HG02798 (cell line): ENCODE measurements at regions not wholly inside any gene's neighbourhood (a gene's known extent, or its start where the extent isn't known, plus 50 kb on each side); places are given as distances from the start of the nearest gene placed in this dataset.
"Not testable (repeated sequence)": the region's sequence is repeated elsewhere in the genome, so short reads cannot be mapped to it uniquely, and the experiment has no call there.

Experiments
- ATAC-seq: cut with Tn5 transposase; IDR thresholded peaks from one replicate; pipeline ENCODE4 v1.9.1; 2021; ENCODE audit warnings: mild to moderate bottlenecking; ENCODE audit not compliant: unreplicated experiment, poor library complexity

DNA sequence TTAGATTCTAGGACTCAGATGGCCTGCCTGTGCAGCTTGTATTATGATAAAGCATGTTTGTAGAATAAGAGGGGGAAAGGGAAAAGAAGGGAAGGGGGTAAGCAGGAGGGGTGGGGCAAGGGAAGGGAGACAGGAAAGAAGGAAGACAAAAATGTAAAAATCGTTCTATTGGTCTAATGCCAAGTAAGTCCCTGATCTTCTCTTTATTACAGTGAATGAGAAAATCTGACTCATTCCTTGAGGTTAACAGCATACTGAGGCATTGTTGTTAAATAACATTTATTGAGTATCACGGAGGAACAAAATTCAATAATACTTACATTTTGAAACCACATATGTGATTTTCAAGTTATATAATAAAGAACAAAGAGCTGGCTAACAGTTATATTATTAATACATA is 1534.7 kb downstream of the OLFM4 start:
- no peak for ATAC-seq

DNA sequence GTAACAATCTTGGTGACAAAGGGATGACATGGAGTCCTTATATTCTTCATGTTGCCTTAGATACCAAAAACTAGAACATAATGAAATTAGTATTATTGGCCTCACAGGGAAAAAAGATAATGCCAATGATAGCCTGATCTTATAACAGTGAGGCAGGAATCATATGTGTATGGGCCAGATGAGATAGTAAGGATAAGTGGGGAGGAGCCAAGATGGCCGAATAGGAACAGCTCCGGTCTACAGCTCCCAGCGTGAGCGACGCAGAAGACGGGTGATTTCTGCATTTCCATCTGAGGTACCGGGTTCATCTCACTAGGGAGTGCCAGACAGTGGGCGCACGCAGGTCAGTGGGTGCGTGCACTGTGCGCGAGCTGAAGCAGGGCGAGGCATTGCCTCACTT is 1543.4 kb downstream of the OLFM4 start:
- ATAC-seq = not testable (repeated sequence)

DNA sequence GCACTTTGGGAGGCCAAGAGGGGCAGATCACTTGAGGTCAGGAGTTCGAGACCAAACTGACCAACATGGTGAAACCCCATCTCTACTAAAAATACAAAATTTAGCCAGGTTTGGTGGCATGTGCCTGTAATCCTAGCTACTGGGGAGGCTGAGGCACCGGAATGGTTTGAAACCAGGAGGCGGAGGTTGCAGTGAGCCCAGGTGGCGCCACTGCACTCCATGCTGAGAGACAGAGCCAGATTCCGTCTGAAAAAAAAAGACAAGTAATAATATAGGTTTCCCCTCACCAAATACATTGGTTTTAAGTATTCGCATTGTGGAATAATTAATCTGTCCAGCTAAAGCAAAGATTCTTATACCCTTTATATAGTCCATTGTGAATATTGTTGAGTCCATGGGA is 1544.6 kb downstream of the OLFM4 start:
- ATAC-seq = no peak

DNA sequence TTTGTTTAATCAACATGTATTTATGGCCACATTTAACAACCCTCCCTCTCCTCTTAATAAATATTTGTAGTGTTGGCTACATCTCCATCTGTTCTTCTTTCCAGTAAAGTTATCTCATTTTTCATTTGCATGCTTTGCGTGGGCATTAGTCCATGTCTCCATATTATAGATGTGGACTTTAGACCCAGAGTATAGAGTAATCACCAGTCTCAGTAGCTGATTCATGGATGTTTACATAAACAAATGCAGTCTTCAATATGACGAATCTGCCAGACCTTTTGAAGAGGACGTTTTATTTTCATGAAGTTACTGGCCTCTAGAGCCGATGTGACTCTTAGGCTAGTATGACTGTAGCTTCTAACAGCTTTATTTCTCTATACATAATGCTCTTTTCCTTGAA is 1546.2 kb downstream of the OLFM4 start:
- no peak for ATAC-seq

DNA sequence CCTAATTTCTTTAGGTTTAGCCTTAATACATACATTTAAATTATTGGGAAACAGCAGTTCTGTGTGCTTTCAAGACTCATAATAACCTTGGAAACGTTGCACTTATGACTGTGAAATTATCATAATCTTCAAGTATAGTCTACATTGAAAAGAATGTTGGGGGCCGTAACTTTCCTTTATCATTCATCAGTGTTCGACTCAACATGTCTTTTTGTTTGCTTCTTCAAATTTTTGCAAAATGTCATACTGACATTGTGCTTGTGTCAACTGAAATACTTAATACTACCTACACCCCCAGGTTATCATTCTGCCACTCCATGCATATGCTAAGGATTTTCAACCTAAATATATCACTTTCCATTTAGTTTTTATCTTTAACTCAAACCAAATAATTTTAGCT is 1562.9 kb downstream of the OLFM4 start:
- ATAC-seq = no peak

DNA sequence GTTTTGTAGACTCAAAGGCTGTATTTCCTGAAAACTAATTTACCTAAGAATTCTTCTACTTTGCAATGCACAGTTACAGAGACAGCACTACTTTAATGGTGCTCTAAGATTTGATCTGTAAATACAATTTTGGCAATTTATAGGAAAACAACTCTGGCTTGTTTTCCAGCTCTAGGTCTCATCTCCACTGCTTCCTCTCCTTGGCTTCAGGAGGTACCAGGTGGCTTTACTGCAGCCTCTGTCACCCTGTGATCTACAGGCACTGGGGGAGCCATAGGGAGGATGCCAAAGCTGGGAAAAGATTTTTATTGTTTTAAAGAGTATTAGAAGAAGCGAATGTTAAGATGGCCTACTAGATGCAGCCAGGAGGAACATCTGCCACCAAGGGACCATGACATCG is 1563.6 kb downstream of the OLFM4 start:
- no peak for ATAC-seq

DNA sequence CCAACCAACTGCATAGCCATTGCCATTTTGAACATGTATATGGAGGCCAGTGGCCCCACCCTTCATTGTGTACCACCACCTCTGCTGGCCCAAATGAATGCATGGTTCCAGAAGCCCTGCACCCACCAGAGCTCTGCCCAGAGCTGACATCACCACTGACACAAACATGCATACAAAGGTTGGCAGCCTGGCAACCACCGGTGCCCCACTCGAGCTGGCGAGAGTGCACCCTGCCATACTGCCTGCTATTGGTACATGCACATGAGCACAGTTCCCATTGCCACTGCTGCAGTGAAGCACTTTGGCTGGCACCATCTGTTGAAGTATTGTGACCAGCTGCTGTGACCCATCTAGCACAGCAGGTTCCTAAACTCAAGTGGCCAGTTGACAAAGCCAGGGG is 1564.9 kb downstream of the OLFM4 start:
- ATAC-seq = no peak

DNA sequence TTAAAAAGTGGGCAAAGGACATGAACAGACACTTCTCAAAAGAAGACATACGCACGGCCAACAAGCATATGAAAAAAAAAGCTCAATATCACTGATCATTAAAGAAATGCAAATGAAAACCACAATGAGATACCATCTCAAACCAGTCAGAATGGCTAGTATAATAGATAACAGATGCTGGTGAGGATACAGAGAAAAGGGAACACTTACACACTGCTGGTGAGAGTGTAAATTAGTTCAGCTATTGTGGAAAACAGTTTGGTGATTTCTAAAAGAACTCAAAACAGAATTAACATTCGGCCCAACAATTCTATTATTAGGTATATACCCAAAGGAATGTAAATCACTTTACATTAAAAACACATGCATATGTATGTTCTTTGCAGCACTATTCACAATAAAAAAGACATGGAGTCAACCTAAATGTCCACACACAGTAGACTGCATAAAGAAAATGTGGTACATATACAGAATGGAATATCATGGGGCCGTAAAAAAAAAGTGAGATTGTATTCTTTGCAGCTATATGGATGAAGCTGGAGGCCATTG is 1569.0 kb downstream of the OLFM4 start:
- ATAC-seq = no peak

DNA sequence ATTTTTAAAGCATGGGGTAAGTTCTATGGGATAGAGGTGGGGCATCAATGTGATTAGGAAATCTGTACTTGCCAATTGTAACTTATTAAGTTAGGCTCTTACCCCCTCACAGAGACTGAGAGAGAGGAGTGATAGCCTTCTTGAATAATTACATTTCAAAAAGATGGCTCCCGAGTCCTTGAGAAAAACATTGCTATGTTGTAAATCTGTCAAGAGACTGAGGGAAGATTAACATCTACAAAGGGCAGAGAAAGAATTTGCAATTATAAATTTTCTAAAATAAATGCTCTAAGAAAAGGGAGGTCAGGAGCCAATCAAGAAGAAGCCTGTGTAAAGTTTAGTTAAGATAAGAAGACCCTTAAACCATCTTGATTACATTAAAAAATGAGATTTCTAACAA is 1570.8 kb downstream of the OLFM4 start:
- ATAC-seq = no peak

DNA sequence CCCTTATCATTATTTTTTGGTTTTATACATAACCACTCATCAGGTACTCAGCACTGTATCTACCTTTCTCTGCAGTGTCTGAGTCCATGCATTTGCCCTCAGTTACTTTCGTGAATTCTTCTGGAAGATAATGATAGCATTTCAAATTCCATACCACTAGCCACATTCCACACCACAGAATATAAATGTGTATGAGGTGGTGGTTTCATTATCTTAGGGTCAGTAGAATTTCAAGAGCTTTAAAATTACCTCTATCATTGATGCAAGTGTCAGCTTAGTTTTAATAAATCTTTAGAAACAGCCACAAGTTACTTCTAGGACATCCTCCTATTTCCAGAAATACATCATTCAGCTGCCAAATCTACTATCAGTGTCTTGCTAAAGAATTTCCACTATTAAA is 1578.3 kb downstream of the OLFM4 start:
- ATAC-seq = no peak

DNA sequence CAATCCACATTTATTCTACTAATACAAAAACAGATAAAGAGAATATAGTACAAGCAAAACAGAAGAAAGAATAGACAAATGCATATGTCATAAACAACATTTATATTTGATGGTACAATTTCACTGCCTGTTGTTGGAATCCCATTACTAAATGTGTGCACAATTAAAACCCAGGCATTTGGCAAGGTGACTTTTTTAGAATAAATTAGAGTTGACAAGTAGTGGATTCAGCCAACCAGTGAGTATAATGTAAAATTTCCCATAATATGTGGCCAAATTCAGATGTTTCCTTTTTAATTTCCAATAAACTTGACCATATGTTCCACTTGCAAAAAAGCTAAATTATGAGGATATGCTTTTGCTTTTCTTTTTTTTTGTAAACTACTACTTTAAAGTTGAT is 1578.8 kb downstream of the OLFM4 start:
- no peak for ATAC-seq

DNA sequence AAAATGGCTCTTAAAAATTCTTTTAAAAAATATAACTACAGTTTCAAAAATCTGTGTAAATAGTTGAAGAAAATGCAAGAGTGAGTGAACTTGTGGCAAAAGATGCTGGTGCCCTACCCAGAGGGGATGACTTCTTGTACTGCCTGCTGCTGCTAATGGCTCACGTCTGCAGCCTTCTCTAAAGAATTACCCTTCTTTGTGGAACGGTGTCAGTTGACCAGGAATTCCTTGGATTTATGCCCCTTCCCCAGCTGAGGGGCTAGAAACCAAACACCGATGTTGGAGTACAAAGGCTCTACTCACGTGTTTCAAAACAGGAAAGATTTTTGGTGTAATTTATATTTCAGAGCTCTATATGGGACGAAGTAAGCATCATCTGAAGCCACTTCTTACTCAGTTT is 1582.8 kb downstream of the OLFM4 start:
- ATAC-seq = no peak

DNA sequence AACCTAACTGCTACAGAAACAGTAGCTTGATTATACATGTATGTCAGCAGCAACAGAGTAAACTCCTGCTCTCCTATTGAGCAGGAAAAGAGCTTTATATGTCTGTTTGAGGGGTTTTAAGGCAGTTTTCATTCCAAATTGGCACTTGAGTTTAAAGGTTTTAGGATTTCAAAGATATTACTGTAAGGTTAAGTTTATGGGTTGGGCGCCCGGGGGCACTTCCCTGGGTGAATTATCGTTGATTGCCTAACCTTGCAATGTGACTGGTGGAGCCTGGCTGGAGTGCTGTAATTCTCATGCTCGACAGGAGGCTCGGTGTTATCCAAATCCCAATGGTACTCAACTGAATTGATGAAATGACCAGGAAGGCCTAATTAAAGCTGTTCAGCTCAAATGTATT is 1586.1 kb downstream of the OLFM4 start:
- ATAC-seq = no peak

DNA sequence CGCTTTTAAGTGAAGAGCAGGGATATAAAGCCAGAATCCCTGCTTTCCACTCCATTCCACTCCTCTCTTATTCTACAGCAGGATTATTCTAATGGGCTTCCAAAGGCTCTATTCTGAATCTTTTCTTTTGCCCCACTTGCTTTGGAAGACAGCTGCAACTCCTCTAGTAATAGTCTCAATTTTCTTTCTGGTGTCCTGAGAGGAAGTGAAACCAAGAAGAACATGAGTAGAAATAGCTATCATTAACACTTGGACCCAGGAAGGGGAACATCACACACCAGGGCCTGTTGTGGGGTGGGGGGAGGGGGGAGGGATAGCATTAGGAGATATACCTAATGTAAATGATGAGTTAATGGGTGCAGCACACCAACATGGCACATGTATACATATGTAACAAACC is 1597.9 kb downstream of the OLFM4 start:
- ATAC-seq = not testable (repeated sequence)

DNA sequence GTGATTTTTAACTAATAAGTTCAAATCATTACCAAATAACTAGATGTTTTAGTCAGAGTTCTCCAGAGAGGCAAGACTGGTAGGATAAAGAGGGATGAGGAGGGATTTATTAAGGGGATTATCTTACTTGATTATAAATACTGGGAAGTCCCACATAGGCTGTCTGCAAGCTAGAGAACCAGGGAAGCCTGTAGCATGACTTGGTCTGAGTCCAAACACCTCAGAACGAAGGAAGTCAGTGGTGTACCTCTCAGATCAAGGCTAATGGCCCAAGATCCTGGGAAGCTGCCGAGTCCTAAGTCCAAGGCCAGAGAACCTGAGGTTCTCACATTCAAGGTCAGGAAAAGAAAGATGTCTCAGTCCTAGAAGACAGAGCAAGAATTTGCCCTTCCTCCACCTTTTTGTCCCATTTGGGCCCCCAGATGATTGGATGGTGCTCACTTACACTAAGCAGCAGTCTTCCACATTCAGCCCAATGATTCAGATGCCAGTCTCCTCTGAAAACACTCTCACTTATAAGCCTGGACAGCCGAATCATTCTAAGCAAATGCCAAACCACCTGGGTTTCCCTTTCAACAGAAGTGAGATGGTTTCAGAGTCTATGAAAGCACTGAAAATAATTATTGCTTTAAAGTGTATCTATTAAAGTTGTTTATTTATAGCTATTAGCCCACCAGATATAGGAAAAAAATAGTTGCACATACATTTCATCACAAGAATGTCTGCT is 1599.2 kb downstream of the OLFM4 start:
- ATAC-seq = no peak

DNA sequence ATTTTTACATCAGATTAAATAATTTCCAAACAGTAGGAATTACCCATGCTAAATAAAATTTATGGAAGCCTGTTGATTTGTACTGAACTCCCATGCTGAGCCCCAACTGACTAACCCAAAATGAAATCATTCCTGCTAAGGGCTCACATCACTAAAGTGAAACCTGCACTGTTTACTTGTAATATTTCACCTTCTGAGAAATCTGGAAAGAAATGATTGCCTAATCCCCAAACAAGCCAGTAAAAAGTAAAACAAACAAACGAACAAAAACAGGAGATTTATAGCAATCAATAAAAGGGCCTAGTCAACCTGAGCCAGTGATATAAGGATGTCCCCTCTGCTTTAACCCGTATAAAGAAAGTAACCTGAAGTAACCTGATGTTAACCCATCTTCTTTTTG is 1599.8 kb downstream of the OLFM4 start:
- ATAC-seq = no peak

DNA sequence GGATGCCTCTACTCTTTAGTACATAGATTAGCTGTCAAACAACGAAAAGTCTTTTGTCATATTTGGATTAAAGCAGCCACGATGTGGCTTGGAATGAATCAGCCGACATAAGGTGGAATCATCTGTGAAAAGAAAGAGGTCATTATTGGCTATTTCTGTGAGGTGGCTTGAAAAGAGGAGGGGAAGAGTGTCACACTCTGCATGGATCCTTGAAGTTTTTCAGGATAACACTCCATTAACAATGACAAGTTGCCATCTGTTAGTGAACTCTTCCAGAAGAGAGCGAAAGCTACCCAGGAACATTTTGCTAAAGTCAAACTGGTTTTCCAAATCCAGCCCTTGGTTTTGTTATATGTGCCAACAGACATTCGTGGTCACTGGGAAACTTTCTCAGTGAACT is 1604.8 kb downstream of the OLFM4 start:
- no peak for ATAC-seq

DNA sequence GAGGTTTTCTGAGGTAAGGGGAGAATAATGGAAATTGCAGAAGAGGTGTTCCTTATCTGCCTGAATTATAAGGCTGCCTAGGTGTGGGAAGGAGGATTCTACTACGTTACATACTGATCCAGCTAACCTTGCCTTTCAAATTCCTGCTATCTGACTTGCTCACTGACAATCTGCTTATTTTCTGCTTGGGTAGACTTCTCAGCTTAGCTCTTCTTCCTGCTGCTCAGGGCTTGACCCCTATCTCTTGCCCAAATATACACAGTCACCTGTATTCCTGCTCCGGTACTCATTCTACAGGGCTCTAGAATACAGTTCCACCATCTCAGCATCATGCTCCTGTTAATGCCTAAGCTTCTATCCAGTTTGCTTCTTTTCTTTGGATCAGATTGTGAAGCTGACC is 1607.6 kb downstream of the OLFM4 start:
- ATAC-seq = no peak

DNA sequence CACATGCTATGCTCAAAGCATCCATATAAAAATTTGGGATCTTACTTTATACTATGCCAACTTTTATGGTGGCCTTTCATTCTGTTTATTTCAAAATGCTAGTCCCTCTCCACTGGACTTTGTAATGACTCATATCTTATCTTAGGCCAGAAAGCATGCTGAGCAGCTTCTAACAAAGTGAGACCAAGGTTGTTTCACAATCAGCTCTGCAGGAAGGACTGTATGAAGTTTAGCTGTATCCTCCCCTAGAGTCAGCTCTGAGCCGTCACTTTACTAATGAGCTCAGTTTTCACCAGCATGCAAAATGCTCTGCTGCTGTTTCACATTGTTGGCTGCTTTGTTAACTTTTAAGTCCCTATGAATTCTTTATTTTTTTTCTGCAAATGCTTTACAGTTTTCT is 1608.8 kb downstream of the OLFM4 start:
- ATAC-seq = no peak

DNA sequence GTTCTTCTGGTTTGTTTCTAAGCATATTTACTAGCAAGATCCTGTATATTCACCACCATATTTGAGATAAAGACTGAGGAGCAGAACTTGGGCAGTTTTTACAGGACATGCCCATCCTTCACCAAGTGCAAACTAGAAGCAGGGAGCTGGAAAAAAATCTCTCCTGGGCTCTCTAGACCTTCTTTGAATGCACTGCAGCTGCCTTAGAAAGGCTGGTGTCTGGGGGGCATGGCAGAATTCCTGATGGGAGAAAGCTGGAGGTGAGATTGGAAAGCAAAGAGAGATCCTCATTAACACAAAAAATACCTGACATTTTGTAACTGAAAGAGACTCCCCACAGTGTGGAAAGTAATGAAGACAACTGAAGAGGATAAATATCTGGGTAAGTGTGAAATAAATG is 1612.1 kb downstream of the OLFM4 start:
- no peak for ATAC-seq

DNA sequence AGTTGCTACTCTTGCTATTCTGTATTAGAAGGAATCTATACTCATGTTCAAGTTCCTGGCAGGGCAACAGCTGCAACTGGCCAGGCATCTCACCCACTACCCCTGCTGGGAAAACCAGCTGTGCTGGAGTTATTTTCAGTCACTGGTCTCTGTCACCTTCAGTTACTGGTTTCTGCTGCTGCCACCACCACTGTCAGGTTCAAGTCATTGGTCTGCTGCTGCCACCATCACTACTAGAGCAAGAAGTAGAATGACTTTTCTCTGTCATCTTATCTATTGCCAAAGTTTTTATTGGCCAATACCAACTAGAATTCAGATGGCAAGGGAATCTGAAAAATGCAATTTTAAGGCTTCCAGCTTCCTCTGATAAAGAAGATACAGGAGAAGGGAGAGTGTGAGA is 1615.2 kb downstream of the OLFM4 start:
- no peak for ATAC-seq

DNA sequence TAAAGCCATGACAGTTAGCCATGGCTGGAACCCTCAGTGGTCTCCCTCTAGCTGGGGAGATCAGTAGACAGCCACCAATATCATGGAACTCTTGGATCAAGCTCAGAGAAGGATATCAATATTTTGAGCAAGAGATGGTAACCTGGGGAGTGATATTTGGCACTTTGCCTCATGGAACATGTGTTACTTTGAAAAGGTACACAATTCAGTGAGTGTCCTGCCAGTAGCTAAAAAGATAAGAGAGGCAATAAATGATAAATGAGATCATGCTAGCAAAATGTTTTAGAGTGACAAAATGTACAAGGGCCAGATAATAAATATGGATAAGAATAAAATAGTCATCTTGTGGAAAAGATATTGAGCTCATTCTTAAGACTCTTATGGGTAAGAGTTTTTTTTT is 1618.7 kb downstream of the OLFM4 start:
- ATAC-seq = no peak

DNA sequence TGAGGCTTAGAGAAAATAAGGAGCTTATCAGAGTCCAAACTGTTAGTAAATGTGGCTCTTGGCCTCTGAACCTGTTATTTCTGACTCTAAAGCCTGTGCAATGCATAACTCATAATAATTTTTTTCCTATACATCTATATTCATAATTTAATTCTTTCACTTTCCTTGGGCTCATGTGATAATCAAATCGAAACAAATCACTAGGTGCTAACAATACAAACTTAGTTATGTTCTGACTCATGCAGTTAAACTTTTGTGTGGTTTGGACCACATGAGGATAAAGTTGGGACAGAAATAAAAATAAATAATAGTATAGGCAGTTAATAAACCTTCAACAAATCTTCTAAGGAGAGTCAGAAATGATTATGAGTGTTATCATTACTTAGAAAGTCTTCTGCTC is 1629.0 kb downstream of the OLFM4 start:
- no peak for ATAC-seq
